Activated effector memory CD4-positive, alpha-beta T cell treated with anti-CD3 and anti-CD28 coated beads, Interleukin-2, amount 50 U/mL, for 16 hours (primary cell): ENCODE measurements at regions not wholly inside any gene's neighbourhood (a gene's known extent, or its start where the extent isn't known, plus 50 kb on each side); places are given as distances from the start of the nearest gene placed in this dataset.

Experiments
- DNase-seq: peaks from one replicate; pipeline ENCODE4 v3.0.0-alpha.2; 2020

GRCh38 chr2:8407332-8407731, 274.5 kb upstream of the ID2 start:
- DNase-seq: no peak

GRCh38 chr2:8408560-8409460, 273.0 kb upstream of the ID2 start:
- peak; percentile 89 for DNase-seq

- no peak for DNase-seq
Measured at GRCh38 chr2:8409461-8410260, 272.2 kb upstream of the ID2 start.

- no peak for DNase-seq
Measured at GRCh38 chr2:8412082-8412481, 269.8 kb upstream of the ID2 start.

- no peak for DNase-seq
Measured at GRCh38 chr2:8412586-8412985, 269.3 kb upstream of the ID2 start.

- no peak for DNase-seq
Measured at GRCh38 chr2:8413589-8414135, 268.2 kb upstream of the ID2 start.

- DNase-seq: no peak
Measured at GRCh38 chr2:8414946-8415879, 266.6 kb upstream of the ID2 start.

- no peak for DNase-seq
Measured at GRCh38 chr2:8416001-8416571, 265.8 kb upstream of the ID2 start.

GRCh38 chr2:8416849-8417832, 264.7 kb upstream of the ID2 start:
- DNase-seq: no peak

GRCh38 chr2:8418721-8419120, 263.1 kb upstream of the ID2 start:
- DNase-seq: no peak

GRCh38 chr2:8421658-8422449, 260.0 kb upstream of the ID2 start:
- no peak for DNase-seq

- DNase-seq: no peak
Measured at GRCh38 chr2:8422450-8422800, 259.4 kb upstream of the ID2 start.

- DNase-seq: no peak
Measured at GRCh38 chr2:8424997-8425900, 256.6 kb upstream of the ID2 start.

- DNase-seq: no peak
Measured at GRCh38 chr2:8426550-8426949, 255.3 kb upstream of the ID2 start.

GRCh38 chr2:8427211-8427610, 254.6 kb upstream of the ID2 start:
- no peak for DNase-seq

- no peak for DNase-seq
Measured at GRCh38 chr2:8430628-8431027, 251.2 kb upstream of the ID2 start.

GRCh38 chr2:8431446-8432125, 250.3 kb upstream of the ID2 start:
- DNase-seq: no peak

- no peak for DNase-seq
Measured at GRCh38 chr2:8432706-8433336, 249.0 kb upstream of the ID2 start.
